ENCODE measurements at regions not wholly inside any gene's neighbourhood (a gene's known extent, or its start where the extent isn't known, plus 50 kb on each side); places are given as distances from the start of the nearest gene placed in this dataset.

GRCh38 chr10:6713716-6714115 lies 133.6 kb upstream of the PRKCQ start:
- TF ChIP-seq, protein P1, sequence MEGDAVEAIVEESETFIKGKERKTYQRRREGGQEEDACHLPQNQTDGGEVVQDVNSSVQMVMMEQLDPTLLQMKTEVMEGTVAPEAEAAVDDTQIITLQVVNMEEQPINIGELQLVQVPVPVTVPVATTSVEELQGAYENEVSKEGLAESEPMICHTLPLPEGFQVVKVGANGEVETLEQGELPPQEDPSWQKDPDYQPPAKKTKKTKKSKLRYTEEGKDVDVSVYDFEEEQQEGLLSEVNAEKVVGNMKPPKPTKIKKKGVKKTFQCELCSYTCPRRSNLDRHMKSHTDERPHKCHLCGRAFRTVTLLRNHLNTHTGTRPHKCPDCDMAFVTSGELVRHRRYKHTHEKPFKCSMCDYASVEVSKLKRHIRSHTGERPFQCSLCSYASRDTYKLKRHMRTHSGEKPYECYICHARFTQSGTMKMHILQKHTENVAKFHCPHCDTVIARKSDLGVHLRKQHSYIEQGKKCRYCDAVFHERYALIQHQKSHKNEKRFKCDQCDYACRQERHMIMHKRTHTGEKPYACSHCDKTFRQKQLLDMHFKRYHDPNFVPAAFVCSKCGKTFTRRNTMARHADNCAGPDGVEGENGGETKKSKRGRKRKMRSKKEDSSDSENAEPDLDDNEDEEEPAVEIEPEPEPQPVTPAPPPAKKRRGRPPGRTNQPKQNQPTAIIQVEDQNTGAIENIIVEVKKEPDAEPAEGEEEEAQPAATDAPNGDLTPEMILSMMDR (conservative IDR thresholded peaks at IDR 0.05; ENCODE audit: low read depth, low read length) = no peak
- no peak for TF ChIP-seq EZH2 (IDR thresholded peaks at IDR 0.05; ENCODE audit: low read length, unreplicated experiment)
